HG03066 (cell line): ENCODE measurements at regions not wholly inside any gene's neighbourhood (a gene's known extent, or its start where the extent isn't known, plus 50 kb on each side); places are given as distances from the start of the nearest gene placed in this dataset.

ENCODE experiments used
- ATAC-seq: cut with Tn5 transposase; IDR thresholded peaks from one replicate; pipeline ENCODE4 v1.9.1; 2021; ENCODE audit warnings: low read depth; ENCODE audit not compliant: unreplicated experiment

- ATAC-seq: no peak
These were observed 390.0 kb downstream of the TNS3 start for GRCh38 chr7:47191876-47192291.

GRCh38 chr7:47191316-47191715, 390.6 kb downstream of the TNS3 start:
- no peak for ATAC-seq

GRCh38 chr7:47190462-47190861, 391.4 kb downstream of the TNS3 start:
- ATAC-seq: no peak

DNA sequence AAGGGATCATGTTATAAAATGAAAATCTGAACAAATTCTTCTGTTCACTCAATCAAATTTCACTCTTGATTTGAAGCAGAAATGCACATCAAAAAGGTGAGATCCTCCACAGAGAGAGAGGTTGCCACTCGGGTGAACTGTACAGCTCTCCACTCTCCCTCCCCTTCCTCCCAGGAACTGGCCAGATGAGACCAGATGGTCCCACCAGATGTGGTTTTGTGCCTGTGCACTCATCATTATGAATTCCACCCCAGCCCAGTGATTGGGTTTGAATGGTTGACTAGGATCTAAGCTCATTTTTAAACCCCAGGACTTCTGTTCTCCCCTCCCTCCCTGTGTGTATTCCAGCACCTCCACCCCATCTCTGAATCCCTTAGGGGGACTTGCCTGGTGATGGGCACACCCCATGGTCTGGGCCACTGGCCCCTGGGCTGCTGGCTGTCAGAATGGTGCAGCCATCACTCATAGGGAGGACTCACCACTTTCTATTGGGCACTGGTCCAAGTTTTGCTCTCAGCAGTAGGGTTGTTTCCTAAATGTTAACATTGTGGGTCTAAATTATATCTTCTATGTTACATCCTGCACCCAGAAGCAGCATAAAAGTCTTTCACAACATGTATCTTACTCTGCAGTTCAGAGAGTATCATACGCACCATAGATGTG, 393.1 kb downstream of the TNS3 start:
- no peak for ATAC-seq

GRCh38 chr7:47188136-47188535, 393.8 kb downstream of the TNS3 start:
- ATAC-seq: no peak

GRCh38 chr7:47186316-47186715, 395.6 kb downstream of the TNS3 start:
- peak; percentile 85 for ATAC-seq

DNA sequence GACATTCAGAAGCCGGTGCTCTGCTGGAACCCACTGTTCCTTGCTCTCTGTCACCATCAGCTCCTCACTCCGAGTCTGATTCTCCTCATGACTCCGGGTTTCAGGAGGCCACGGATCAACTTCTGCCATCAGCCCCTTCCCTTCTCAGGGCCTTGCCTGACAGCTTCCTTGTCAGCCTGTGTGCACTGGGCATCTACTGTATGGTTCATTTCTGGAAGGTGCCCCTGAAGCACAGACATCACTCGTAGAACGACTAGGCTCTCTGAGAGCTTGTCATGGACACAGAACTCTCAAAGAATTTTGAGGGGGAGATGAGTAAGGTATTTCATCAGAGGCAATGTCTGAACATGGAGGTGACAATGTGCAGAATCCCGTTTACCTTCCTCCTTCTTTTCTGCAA, 396.1 kb downstream of the TNS3 start:
- ATAC-seq: no peak

DNA sequence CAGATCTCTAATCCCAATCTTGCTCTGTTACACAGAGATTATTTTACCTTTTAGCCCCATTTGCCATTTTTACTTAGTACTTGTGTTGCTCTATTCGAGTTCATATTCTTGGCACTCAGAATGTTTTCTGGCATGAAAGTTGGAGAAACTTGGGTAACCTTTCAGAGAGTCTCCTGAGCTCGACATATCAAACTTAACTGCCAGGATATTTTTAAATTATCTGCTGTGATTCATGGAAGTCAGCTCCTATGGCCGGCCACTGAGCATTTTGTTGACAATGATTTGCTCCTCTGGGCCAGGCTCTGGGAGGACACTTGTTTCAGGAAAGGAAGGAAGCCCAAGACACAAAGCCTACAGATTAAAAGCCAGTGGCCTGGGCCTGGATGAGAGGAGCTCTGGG, 396.7 kb downstream of the TNS3 start:
- no peak for ATAC-seq

DNA sequence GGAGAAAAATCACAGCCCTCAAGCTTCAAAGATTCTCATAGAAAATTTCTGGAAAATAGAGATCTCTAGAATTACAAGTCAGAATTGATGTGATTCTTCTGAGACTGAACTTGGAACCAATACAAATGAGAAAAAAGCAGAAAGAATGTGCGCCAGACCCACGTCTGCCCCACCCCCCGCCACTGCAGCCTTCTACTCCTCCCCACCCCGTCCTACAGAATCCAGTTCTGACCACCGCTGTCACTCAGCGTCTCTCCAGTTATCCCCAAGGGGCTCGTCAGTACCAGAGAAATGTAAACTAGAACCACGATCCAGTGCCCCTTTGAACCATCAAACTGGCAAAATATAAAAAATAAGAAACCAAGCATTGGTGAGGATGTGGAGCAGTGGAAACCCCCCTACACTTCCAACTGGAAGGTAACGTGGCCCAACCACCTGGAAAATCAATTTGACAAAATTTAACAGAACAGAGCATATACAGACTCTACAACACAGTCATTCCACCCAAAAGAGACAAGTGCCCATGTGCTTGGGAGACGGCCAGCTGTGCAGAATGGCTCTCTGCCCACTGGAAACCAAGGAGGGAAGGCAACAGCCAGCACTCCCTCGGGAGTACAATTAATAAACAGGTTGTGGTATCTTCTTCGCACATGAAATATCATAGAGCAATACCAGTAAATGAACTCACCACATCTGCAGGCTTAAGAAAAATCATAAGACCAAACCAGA, 397.9 kb downstream of the TNS3 start:
- no peak for ATAC-seq

- ATAC-seq: no peak
These were observed 400.1 kb downstream of the TNS3 start for GRCh38 chr7:47181746-47182361.

DNA sequence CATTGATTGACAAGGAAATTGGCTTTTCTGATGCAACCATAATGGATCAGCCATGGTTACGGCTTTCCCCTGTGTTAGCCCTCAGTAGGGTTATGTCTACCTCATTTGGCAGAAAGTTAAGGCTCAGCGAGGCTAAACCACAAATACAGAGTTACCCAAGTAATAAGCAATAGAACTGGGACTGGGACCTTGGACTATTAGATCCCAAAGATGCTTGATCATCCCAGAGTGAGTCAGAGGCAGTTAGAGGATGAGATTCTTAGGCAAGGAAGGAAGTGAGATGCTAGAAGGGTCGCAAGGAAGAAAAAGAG, 401.4 kb downstream of the TNS3 start:
- ATAC-seq: no peak

DNA sequence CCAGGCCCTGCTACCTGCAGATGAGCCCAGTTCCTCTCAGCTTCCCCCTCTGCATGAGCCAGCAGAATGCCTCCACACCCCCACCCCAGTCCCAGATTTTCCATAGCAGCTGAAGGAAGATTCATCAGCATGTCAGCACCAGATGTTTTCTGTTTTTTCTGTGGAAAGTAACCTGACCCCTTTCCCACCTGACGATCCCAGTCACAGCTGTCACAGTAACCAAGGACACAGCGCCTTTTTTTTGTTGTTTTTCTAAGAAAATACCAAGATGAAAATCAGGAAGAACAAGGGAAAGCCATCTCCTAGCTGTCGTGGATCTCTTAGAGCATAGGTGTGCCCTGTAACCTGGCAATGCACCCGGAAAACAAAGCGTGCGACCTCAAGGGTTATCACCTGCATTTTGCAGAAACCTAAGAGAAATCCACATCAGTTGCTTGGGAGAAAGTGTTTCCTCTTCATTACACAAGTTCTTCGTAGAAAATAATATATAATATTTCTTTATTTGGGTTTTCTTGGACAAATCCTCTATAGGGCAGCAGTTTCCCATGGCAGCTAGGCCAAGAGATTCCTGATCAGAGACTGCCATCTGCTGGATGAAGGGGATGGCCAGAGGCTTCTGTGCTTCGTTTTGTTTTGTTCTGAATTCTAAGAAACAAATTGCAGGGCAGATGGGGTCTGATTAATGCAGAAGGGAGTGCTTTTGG, 401.9 kb downstream of the TNS3 start:
- no peak for ATAC-seq

- peak; percentile 84 for ATAC-seq
These were observed 409.0 kb downstream of the TNS3 start for GRCh38 chr7:47172602-47173539.

DNA sequence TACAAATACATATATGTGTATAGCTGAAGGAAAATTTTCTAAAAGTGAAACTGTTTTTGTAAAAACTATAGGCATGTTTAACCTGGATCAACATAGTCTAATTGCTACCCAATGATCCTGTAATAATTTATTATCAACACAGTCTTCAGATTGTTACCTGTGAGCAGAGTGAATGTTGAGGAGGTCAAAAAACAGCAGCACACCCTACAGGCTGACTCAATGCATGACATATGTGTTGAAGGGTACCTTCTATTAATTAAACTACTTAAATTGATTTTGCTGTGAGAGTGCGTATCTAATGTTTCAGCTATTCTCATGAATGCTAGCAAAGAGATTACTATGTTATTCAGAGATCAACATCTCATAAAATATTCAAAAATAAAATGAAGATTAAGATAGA, 411.4 kb downstream of the TNS3 start:
- ATAC-seq: no peak

GRCh38 chr7:47154791-47155190, 427.1 kb downstream of the TNS3 start:
- no peak for ATAC-seq

GRCh38 chr7:47153576-47153975, 428.3 kb downstream of the TNS3 start:
- no peak for ATAC-seq

DNA sequence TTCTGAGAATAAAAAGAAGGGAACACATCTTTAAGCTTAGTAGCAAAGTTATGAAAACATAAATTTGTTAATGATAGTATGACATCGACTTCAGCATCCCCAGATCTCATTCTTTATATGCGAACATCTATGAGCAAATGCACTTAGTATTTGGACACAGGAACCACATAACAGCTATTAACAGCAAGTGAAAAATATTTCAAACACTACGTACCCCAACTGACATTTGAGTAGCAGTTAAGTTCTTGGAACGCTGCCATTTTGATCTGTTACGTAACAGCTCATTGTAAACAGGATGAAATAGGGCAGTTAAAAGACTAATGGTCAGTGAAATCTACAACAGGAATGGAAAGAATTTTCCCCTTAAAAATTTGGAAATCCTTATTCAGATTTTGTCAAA, 428.9 kb downstream of the TNS3 start:
- no peak for ATAC-seq

DNA sequence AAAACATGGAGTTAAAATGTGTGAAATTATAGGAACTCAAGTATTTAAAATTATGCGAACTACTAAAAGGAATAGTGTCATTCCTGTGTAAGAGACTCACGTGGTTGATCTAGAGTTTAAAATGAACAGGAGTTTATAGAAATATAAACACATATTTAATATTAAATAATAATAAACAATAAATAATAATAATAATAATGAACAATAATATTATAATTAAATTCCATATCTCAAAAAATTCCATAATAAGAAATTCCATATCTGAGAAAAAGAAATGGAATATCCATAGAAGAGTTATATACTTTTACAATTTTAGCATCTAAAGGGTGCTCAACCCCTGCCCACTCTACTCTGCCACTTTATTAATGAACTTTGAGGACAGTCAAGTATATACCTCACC, 429.6 kb downstream of the TNS3 start:
- ATAC-seq: no peak

GRCh38 chr7:47150497-47151260, 431.2 kb downstream of the TNS3 start:
- no peak for ATAC-seq

GRCh38 chr7:47149971-47150370, 431.9 kb downstream of the TNS3 start:
- no peak for ATAC-seq
